Neural cell (in vitro differentiated cells): ENCODE measurements at regions not wholly inside any gene's neighbourhood (a gene's known extent, or its start where the extent isn't known, plus 50 kb on each side); places are given as distances from the start of the nearest gene placed in this dataset.

Source experiments
- CTCF ChIP-seq: fragments of 450-650 bp; IDR thresholded peaks from 2 replicates; pipeline ENCODE4 v1.5.1; 2014; ENCODE audit warnings: antibody characterized with exemption, mild to moderate bottlenecking, moderate library complexity; ENCODE audit not compliant: poor library complexity, severe bottlenecking
- EZH2 ChIP-seq: fragments of 200-600, 300-800 bp; shearing (Covaris generic), sonication (generic); IDR thresholded peaks from 2 replicates; pipeline ENCODE4 v1.6.1; 2014; ENCODE audit warnings: antibody characterized with exemption, low read length, borderline replicate concordance, mild to moderate bottlenecking; ENCODE audit not compliant: insufficient read depth, poor library complexity, severe bottlenecking

DNA sequence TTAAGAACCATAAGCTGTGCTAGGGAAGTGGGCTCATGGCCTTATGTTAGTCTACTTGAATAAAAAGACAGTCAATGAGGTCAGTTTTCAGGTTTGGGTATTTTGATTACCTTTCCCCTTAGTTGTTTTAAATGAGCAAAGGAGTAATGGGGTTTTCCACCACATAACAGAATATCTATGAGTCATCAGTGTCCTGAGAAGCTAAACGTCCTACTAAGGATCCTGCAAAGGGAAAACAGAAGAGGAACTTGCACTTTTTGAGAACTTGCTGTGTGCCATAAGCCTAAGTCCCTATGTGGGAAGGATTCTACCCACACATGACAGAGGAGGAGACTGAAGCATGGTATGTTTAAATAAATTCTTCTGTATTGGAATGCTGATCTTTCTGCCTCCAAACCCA lies 292.8 kb upstream of the TMC3 start:
- TF ChIP-seq EZH2 (no peak), CTCF (no peak)
